ENCODE measurements at regions not wholly inside any gene's neighbourhood (a gene's known extent, or its start where the extent isn't known, plus 50 kb on each side); places are given as distances from the start of the nearest gene placed in this dataset.
"Not testable (repeated sequence)": the region's sequence is repeated elsewhere in the genome, so short reads cannot be mapped to it uniquely, and the experiment has no call there.

GRCh38 chr10:38355911-38356526 lies 261.9 kb downstream of the ZNF37A start:
- peak; percentile 98 for FAIRE-seq
- DNase-seq (ENCODE audit: insufficient read length, low spot score): not testable (repeated sequence)

GRCh38 chr10:38356527-38356926 lies 262.4 kb downstream of the ZNF37A start:
- DNase-seq (ENCODE audit: insufficient read length, low spot score): not testable (repeated sequence)
- peak; percentile 18 for FAIRE-seq

- not testable (repeated sequence) for DNase-seq (ENCODE audit: insufficient read length, low spot score); FAIRE-seq
These were observed 268.4 kb downstream of the ZNF37A start for GRCh38 chr10:38362514-38362913.

- FAIRE-seq; DNase-seq (ENCODE audit: insufficient read length, low spot score): not testable (repeated sequence)
These were observed 269.9 kb downstream of the ZNF37A start for GRCh38 chr10:38364073-38364472.

GRCh38 chr10:38365917-38366316 lies 271.8 kb downstream of the ZNF37A start:
- peak; percentile 35 for FAIRE-seq

GRCh38 chr10:38383800-38384199 lies 289.7 kb downstream of the ZNF37A start:
- DNase-seq (ENCODE audit: insufficient read length, low spot score); FAIRE-seq: not testable (repeated sequence)

More at GRCh38 chr10:38365917-38366316, 271.8 kb downstream of the ZNF37A start:
- not testable (repeated sequence) for DNase-seq (ENCODE audit: insufficient read length, low spot score)

- DNase-seq (ENCODE audit: insufficient read length, low spot score); FAIRE-seq: not testable (repeated sequence)
These were observed 292.7 kb downstream of the ZNF37A start for GRCh38 chr10:38386869-38387268.

- DNase-seq (ENCODE audit: insufficient read length, low spot score); FAIRE-seq: not testable (repeated sequence)
These were observed 296.6 kb downstream of the ZNF37A start for GRCh38 chr10:38390725-38391124.

GRCh38 chr10:38395465-38395864 lies 301.3 kb downstream of the ZNF37A start:
- not testable (repeated sequence) for FAIRE-seq; DNase-seq (ENCODE audit: insufficient read length, low spot score)

GRCh38 chr10:38396178-38396954 lies 302.2 kb downstream of the ZNF37A start:
- FAIRE-seq: not testable (repeated sequence)

GRCh38 chr10:38401565-38401964 lies 307.4 kb downstream of the ZNF37A start:
- not testable (repeated sequence) for FAIRE-seq

More at GRCh38 chr10:38396178-38396954, 302.2 kb downstream of the ZNF37A start:
- DNase-seq (ENCODE audit: insufficient read length, low spot score): not testable (repeated sequence)

GRCh38 chr10:38402442-38403346 lies 308.6 kb downstream of the ZNF37A start:
- peak; percentile 81 for DNase-seq (ENCODE audit: insufficient read length, low spot score)
- FAIRE-seq: not testable (repeated sequence)

More at GRCh38 chr10:38401565-38401964, 307.4 kb downstream of the ZNF37A start:
- DNase-seq (ENCODE audit: insufficient read length, low spot score): not testable (repeated sequence)

GRCh38 chr10:38403347-38404117 lies 309.4 kb downstream of the ZNF37A start:
- DNase-seq (ENCODE audit: insufficient read length, low spot score); FAIRE-seq: not testable (repeated sequence)

- not testable (repeated sequence) for FAIRE-seq; DNase-seq (ENCODE audit: insufficient read length, low spot score)
These were observed 329.5 kb downstream of the ZNF37A start for GRCh38 chr10:38423634-38424033.

GRCh38 chr10:38430242-38430641 lies 336.1 kb downstream of the ZNF37A start:
- not testable (repeated sequence) for FAIRE-seq; DNase-seq (ENCODE audit: insufficient read length, low spot score)

- DNase-seq (ENCODE audit: insufficient read length, low spot score); FAIRE-seq: not testable (repeated sequence)
These were observed 343.2 kb downstream of the ZNF37A start for GRCh38 chr10:38437359-38437758.

GRCh38 chr10:38448614-38449355 lies 354.6 kb downstream of the ZNF37A start:
- FAIRE-seq; DNase-seq (ENCODE audit: insufficient read length, low spot score): not testable (repeated sequence)

- DNase-seq (ENCODE audit: insufficient read length, low spot score); FAIRE-seq: not testable (repeated sequence)
These were observed 355.5 kb downstream of the ZNF37A start for GRCh38 chr10:38449618-38450017.

All from GM19239 (cell line).